ENCODE measurements at regions not wholly inside any gene's neighbourhood (a gene's known extent, or its start where the extent isn't known, plus 50 kb on each side); places are given as distances from the start of the nearest gene placed in this dataset.

GRCh38 chr20:11719153-11719552 is 198.5 kb upstream of the BTBD3 start:
- H3K4me1 ChIP-seq (replicated peaks in 1 of 4; ENCODE audit: control insufficient read depth in 3 of 4, insufficient read depth in 4 of 4, low read length in 3 of 4), result peaks cover 0 to 18% (median 9%) of the 10 kb centered on the region in 4 experiments; a peak in 4 of 7 replicates
- no peak overlapping the region for H2AFZ ChIP-seq (ENCODE audit: low read length)
- DNase-seq (ENCODE audit: low read depth in 1 of 2, low spot score in 2 of 2), result peak in 1 of 2 experiments; percentile 23
- H3K56ac ChIP-seq (replicated peaks; ENCODE audit: insufficient read length, low read depth, low read length), result no peak overlapping the region
- no peak overlapping the region for H2BK15ac ChIP-seq (ENCODE audit: low read length)
- no peaks in the 10 kb centered on the region for H3K9me3 ChIP-seq (ENCODE audit: insufficient read depth in 2 of 2, low read depth in 1 of 2, low read length in 1 of 2)
- H3K4me2 ChIP-seq (ENCODE audit: insufficient read depth in 1 of 2, low read depth in 2 of 2, low read length in 2 of 2), result peak overlapping the region; percentile 10 to 61; a peak in 3 of 4 replicates
- peak overlapping the region; percentile 71 for H2BK120ac ChIP-seq (replicated peaks; ENCODE audit: low read depth, low read length)
- H2AK5ac ChIP-seq (ENCODE audit: low read depth, low read length), result no peak overlapping the region
- no peaks in the 10 kb centered on the region for H3K36me3 ChIP-seq (ENCODE audit: control insufficient read depth in 2 of 4, insufficient read depth in 4 of 4, low read length in 3 of 4)
- no peaks in the 10 kb centered on the region for H3K23me2 ChIP-seq (ENCODE audit: low read depth, low read length)
- no peak overlapping the region for H2BK5ac ChIP-seq (ENCODE audit: low read depth, low read length)
- peak; percentile 82 for FAIRE-seq
- no peak overlapping the region for H4K5ac ChIP-seq (ENCODE audit: insufficient read length, low read depth, low read length)
- H3K79me1 ChIP-seq (ENCODE audit: low read depth, low read length), result no peaks in the 10 kb centered on the region
- H3K4ac ChIP-seq (replicated peaks; ENCODE audit: insufficient read length, low read depth, low read length), result no peak overlapping the region
- TF ChIP-seq TEAD4 (IDR thresholded peaks at IDR 0.05; ENCODE audit: low read depth, low read length) (no peak), BRCA1 (IDR thresholded peaks at IDR 0.05; ENCODE audit: low read depth, low read length) (no peak), CREB1 (IDR thresholded peaks at IDR 0.05) (no peak), CHD1 (IDR thresholded peaks at IDR 0.05; ENCODE audit: low read depth, low read length) (no peak), SP1 (IDR thresholded peaks at IDR 0.05; ENCODE audit: low read depth, low read length) (0 out of 2 replicates have a peak, but pooled peaks have one; percentile 15), TCF12 (IDR thresholded peaks at IDR 0.05; ENCODE audit: low read depth, low read length) (0 out of 2 replicates have a peak, but pooled peaks have one; percentile 40), SRF (IDR thresholded peaks at IDR 0.05; ENCODE audit: low read depth, low read length) (no peak), NANOG (IDR thresholded peaks at IDR 0.05; ENCODE audit: insufficient read depth, low read depth, low read length, poor library complexity, severe bottlenecking) (peak; percentile 69), YY1 (IDR thresholded peaks at IDR 0.05; ENCODE audit: low read depth, low read length) (peak; percentile 57; the same call in 1 of the 2 replicates), TBP (IDR thresholded peaks at IDR 0.05; ENCODE audit: low read depth, low read length) (0 out of 2 replicates have a peak, but pooled peaks have one; percentile 25), RNF2 (IDR thresholded peaks at IDR 0.05; ENCODE audit: borderline replicate concordance, low read depth, low read length, missing control alignments, poor library complexity, severe bottlenecking) (no peak)
- H2BK20ac ChIP-seq (ENCODE audit: low read length), result no peak overlapping the region
- H3K27ac ChIP-seq (ENCODE audit: low read depth, low read length), result no peak overlapping the region
- no peak overlapping the region for H3K23ac ChIP-seq (ENCODE audit: insufficient read length)
- ChIA-PET POLR2A (ENCODE audit: partially characterized antibody) (no interaction called here), CTCF (ENCODE audit: partially characterized antibody) (interaction anchor here (0.6 to 1.1 kb wide), 2 partner anchors 15 to 339 kb away, joined by 3 read pairs; no protein-coding TSS in a partner anchor)
- H3K4me3 ChIP-seq (ENCODE audit: extremely low read depth in 1 of 4, insufficient read depth in 2 of 4, low read depth in 3 of 4, low read length in 4 of 4), result peak overlapping the region in 1 of 4 experiments; percentile 40; a peak in 2 of 8 replicates
- H4K91ac ChIP-seq (replicated peaks; ENCODE audit: insufficient read length, low read length), result no peak overlapping the region
- H4K20me1 ChIP-seq (replicated peaks in 1 of 2; ENCODE audit: control insufficient read depth in 1 of 2, insufficient read depth in 2 of 2, low read length in 2 of 2), result no peaks in the 10 kb centered on the region
- H4K8ac ChIP-seq (ENCODE audit: extremely low read depth, insufficient read depth, low read length), result no peak overlapping the region
- no peaks in the 10 kb centered on the region for H3K79me2 ChIP-seq (ENCODE audit: control insufficient read depth in 1 of 2, insufficient read depth in 2 of 2, low read length in 2 of 2)
- H3K14ac ChIP-seq (ENCODE audit: insufficient read length), result no peak overlapping the region
- no peak overlapping the region for H2BK12ac ChIP-seq (ENCODE audit: low read depth, low read length)
- WGBS, 2 experiments (ENCODE audit: extremely low coverage in 1 of 2, insufficient coverage in 1 of 2, insufficient read length in 1 of 2, insufficient replicate concordance in 2 of 2, low coverage in 1 of 2, low lambda C conversion rate in 2 of 2, missing lambda C conversion rate in 1 of 2), result 14% methylated on average over 4 of the region's 4 CpGs; no CpG with 5 or more reads in 1 of the 2 experiments
- H3K27me3 ChIP-seq (replicated peaks in 1 of 4; ENCODE audit: control insufficient read depth in 3 of 4, extremely low read depth in 1 of 4, insufficient read depth in 3 of 4, low read length in 3 of 4), result no peaks in the 10 kb centered on the region
- no peak overlapping the region for H3K18ac ChIP-seq (ENCODE audit: extremely low read depth, low read length)
- no peak overlapping the region for H3K9ac ChIP-seq (replicated peaks in 1 of 4; ENCODE audit: extremely low read depth in 1 of 4, low read depth in 3 of 4, low read length in 3 of 4)

Data from H1 (cell line).